Fibroblast of mammary gland (primary cell): ENCODE measurements at regions not wholly inside any gene's neighbourhood (a gene's known extent, or its start where the extent isn't known, plus 50 kb on each side); places are given as distances from the start of the nearest gene placed in this dataset.

Source experiments
- DNase-seq: peaks from one replicate; pipeline ENCODE4 v3.0.0-alpha.2; 2010; ENCODE audit warnings: low read depth
- H3K4me3 ChIP-seq: 2 replicates; pipeline ENCODE4 v1.5.1; 2011; ENCODE audit warnings: low read depth, mild to moderate bottlenecking, low read length, moderate library complexity; ENCODE audit not compliant: control insufficient read depth
- TF ChIP-seq, protein P1 (sequence below): conservative IDR thresholded peaks from 2 replicates; pipeline ENCODE4 v1.5.1; 2011; ENCODE audit warnings: low read depth, low read length, inconsistent platforms; ENCODE audit not compliant: control insufficient read depth, insufficient read depth

DNA sequence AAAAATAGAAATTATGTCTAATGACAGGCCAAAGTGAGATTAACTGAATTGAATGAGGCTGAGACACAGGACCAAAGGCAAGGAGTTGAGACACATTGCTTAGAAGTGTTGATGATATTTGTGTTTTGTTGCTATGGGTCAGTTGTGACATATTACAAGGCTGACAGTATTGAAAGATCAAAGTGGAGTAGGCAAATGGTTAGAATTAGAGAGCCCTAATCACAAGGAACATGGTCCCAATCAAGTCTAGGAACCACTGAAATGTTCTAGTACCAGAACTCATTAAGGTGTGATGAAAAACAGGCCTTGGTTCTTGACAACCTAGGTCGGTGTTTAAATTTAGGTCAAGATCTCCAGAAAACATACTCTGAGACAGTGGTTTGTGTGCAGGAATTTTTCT is 896.3 kb upstream of the HS3ST1 start:
- no peak for DNase-seq

DNA sequence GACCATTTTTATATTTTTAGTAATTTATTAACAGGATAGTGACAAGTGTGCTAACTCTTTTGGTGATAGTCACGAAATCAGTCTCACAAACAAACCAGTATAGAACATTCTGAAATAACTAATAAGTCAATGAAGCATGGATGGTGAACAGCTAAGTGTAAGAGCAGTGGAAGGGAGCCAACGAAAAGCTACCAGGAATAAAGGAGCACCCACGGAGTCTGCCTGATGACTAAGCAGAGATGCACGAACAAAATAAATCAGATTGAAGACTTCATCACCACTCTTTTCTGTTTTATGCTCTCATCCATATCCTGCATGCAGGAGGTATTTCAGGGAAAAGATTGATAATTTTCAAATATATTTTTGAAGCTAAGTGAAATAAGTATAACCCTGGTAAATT is 891.1 kb upstream of the HS3ST1 start:
- peak; percentile 10 for DNase-seq
- TF ChIP-seq, protein P1, sequence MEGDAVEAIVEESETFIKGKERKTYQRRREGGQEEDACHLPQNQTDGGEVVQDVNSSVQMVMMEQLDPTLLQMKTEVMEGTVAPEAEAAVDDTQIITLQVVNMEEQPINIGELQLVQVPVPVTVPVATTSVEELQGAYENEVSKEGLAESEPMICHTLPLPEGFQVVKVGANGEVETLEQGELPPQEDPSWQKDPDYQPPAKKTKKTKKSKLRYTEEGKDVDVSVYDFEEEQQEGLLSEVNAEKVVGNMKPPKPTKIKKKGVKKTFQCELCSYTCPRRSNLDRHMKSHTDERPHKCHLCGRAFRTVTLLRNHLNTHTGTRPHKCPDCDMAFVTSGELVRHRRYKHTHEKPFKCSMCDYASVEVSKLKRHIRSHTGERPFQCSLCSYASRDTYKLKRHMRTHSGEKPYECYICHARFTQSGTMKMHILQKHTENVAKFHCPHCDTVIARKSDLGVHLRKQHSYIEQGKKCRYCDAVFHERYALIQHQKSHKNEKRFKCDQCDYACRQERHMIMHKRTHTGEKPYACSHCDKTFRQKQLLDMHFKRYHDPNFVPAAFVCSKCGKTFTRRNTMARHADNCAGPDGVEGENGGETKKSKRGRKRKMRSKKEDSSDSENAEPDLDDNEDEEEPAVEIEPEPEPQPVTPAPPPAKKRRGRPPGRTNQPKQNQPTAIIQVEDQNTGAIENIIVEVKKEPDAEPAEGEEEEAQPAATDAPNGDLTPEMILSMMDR: no peak
- H3K4me3 ChIP-seq: no peak overlapping the region

More for the DNA sequence above, 896.3 kb upstream of the HS3ST1 start:
- TF ChIP-seq, protein P1: no peak
- no peak overlapping the region for H3K4me3 ChIP-seq

DNA sequence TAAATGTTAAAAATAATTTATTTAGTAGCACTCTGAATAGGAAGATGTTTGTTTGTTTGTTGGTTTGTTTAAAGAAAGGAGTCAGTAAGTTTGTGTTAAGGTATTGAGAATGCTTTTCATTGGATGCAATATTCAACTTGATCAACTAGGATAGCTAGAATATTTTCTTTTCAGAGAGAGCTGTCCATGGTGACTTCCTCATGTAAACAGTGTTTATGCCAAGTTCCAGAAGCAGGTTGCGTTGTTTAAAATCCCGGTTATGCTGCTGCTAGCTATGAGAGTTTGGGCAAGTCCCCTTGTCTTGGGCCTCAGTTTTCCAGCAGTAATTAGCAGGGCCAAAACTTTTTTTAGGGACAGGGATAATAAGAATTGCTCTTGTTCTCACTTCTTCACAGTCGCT is 876.2 kb upstream of the HS3ST1 start:
- H3K4me3 ChIP-seq: no peak overlapping the region
- DNase-seq: no peak
- TF ChIP-seq, protein P1: no peak

DNA sequence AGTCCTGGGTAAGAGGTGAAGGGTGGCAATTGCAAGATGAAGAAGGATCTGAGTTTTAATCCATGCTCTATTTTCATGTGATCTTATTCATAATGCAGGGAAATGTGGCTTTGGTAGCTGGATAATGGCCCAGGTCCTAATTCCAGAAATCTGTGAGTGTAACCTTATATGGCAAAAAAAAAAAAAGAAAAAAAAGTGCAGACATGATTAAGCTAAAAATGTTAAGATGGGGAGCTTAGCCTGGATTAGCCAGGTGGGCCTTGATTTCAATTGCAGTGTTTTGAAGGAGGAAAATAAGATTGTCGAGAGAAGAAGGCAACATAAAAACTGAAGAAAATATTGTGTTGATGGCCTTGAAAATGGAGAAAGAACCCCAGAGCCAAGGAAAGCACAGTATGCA is 867.7 kb upstream of the HS3ST1 start:
- no peak for DNase-seq
- H3K4me3 ChIP-seq: no peak overlapping the region
- TF ChIP-seq, protein P1: no peak

DNA sequence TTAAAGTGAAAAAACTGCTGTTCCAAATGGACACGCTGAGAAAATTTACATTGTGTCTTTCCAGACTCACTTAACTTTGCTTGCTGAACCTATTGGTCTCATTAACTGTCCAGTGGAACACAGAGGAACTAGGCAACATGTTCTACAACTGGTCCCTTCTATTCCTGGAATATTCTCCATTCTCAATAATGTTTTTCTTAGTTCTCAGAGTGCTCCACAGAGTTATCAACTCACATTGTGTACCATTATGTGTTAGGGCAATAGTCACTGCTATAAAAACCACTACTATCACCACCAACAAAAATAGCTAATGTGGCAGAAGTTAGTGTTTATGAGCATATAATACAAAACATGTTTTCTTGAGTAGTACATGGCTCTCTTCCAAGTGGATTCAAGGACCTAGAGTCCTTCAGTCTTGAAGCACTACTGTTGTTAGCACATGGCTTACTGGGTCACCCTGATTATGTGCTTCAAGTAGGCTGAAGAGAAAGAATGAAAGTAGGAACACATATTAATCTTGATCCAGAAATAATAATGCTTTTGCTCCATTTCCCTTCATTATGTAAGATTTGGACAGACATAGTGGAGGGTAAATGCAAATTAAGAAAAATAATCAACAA is 865.3 kb upstream of the HS3ST1 start:
- TF ChIP-seq, protein P1: no peak
- H3K4me3 ChIP-seq: no peak overlapping the region
- DNase-seq: no peak

DNA sequence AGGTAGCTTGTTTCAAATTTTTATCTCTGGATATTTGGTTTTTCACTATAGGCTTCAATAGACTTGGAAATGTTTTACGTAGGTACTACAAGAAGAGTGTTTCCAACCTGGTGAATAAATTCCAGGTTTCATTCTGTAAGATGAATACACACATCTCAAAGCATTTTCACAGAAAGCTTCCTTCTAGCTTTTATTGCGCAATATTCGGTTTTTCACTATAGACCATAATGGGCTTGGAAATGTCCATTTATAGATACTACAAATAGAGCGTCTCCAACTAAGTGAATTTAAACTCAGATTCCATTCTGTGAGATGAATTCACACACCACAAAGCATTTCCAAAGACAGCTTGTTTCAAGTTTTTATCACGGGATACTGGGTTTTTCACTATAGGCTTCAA is 857.7 kb upstream of the HS3ST1 start:
- TF ChIP-seq, protein P1: no peak
- no peak overlapping the region for H3K4me3 ChIP-seq
- DNase-seq: no peak

DNA sequence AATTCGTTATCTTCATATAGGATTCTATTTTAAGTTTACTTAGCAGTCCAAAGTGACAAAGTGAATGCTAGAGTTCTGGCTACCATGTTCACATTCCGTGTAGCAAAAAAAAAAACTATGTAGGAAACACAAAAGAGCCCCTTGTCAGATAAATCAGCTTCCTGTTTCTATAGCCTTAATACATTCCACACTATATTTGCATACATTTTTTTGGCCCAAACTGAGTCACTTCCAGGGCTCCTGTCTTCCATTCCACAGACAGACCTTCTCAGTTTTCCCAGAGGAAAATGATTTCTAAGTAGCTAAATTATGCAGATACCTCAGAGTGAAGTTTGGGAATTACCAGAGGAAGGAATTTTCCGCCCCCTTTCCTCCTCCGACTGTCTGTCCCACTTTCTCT is 841.9 kb upstream of the HS3ST1 start:
- H3K4me3 ChIP-seq: no peak overlapping the region
- TF ChIP-seq, protein P1: no peak
- DNase-seq: no peak
